HL-60/S4 treated with phorbol 12-myristate 13-acetate at 8.2 ng/mL for 4 days and 3 days (cell line): ENCODE measurements at regions not wholly inside any gene's neighbourhood (a gene's known extent, or its start where the extent isn't known, plus 50 kb on each side); places are given as distances from the start of the nearest gene placed in this dataset.

Experiments
- in situ Hi-C: fragments of 300-500 bp; cut with MboI; formaldehyde crosslinking; loops from 2 replicates; pipeline ENCODE4 v1.15.0; 2022; ENCODE audit warnings: low sequenced_read_pairs

- in situ Hi-C loops = no loop called here
Measured at GRCh38 chr6:43876602-43877001, 106.6 kb downstream of the VEGFA start.

DNA sequence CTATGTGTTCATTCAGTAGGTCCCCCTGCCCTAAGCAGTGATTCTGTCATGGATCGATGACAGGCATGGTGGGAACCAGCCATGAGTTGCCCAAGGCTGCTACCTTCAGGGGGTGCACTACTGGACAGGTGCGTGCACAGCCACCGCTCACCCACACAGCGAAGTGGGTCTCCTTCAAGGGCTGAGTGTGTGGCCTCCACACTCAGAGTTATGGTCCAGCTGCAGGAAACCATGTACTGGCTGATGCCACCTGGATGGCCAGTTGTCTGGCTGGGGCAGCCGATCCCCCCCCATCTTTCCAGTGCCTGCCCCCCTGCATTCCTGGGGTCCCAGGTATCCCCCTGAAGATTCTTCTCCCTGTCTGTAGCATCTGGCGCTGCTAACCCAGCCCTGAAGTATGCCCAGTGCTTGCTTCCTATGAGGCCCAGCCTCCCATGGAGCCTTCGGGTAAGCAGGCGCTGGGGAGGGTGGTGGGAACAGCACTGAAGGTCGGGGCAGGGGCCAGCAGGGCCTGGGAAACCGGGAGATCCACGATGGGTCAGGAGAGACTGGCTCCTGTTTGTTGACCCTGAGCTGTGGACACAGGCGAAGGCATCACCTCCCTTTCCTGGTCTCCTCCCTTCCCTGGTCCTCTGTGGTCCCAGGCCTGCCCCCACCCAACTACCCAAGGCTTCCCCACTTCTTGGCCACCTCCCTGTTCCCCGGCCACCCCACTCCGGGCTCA is 106.0 kb downstream of the VEGFA start:
- in situ Hi-C loops = no loop called here

GRCh38 chr6:43874814-43875590 is 105.0 kb downstream of the VEGFA start:
- in situ Hi-C loops = no loop called here

DNA sequence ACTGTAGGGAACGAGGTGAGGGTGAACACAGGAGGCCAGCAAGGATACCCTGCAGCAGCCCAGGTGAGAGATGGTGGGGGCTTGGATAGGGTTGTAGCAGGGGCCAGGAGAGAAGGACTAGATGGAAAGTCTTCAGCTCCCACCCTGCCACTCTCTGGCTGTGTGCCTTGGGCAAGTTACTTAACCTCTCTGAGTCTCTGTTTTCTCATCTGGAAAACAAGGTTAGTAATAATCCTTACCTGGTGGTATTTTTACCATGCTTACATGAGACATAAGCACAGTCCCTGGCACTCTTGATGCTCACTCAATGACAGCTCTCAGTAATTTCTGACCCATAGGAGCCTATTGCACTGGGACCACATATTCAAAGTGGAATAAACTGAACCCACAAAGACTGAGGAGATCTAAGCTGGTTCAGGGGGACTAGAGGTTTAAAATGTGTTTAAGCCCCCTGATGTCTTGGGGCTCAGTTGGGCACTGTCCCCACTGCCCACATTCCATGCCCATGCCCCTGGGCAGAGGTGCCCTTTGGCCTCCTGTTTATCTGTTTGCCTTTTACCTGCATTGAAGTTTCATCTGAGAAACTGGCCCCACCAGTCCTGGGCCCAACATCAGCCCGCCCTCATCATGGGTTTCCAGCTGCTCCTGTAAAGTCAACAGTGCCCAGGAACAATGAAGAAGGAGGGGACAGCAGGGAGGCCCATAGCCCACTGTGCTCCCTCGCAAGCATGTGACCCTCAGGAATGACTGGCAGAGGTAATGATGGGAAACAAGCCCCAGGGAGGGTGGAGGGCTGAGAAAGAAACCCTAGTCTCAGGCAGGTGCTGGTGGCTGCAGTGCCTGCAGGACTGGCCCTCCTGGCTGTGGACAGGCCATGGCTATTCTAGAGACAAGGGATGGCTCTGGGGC is 104.0 kb downstream of the VEGFA start:
- in situ Hi-C loops = no loop called here

DNA sequence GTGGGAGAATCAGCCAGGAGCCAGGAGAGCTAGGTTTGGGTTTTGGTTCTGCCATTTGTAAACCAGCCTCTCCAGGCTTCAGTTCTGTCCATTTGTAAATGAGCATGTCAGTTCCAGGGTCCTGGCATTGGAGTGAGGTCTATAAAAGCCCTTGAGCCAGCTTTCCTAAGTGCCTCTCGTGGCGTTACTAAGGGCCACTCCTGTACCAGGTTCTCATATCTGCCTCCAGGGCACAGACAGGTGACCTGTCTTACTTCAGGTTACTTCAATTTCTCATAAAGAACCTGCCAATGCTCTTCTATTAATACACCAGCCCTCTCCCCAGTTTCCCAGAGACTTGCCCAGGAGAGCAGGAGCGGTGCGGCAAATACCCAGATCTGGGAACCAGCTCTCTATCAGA is 101.9 kb downstream of the VEGFA start:
- in situ Hi-C loops = no loop called here

DNA sequence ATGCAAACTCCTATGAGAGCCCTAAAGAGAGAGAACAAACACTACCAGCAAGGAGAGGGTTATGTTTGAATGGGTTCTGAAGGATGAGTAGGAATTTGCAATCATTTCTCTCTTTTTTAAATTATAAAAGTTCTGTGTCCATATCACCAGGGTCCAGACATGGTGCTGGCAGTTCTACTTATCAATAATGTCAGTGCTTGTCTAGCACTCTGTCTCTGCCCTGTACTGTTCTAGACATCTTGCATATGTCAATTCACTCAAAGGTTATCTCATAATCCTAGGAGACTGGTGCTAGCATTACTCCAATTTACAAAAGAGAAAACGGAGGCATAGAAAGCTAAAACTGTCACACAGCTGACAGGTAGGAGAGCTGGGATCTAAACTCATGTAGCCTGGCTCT is 101.3 kb downstream of the VEGFA start:
- in situ Hi-C loops = no loop called here

GRCh38 chr6:43870660-43871061 is 100.7 kb downstream of the VEGFA start:
- in situ Hi-C loops = no loop called here

- in situ Hi-C loops = no loop called here
Measured at GRCh38 chr6:43869792-43870659, 100.0 kb downstream of the VEGFA start.

GRCh38 chr6:43869079-43869710 is 99.2 kb downstream of the VEGFA start:
- in situ Hi-C loops = no loop called here

DNA sequence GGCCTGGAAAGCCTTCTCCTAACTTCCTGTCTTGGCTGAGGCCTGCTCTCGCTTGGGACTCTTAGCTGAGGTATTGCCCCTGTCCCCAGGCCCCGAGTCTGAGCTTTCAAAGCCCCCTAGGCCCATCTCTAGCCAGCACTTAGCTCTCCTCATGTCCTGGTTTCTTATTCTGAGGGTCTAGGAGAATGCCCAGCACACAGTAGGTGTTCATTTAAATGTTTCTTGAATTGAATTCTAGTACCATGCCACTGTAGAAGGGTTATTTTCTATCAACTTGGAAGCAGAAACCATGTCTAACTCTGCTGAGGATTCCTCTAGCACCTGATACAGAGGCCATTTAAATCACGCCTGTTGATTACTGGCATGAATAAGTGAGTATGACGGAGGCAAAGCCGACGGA is 98.5 kb downstream of the VEGFA start:
- in situ Hi-C loops = no loop called here

DNA sequence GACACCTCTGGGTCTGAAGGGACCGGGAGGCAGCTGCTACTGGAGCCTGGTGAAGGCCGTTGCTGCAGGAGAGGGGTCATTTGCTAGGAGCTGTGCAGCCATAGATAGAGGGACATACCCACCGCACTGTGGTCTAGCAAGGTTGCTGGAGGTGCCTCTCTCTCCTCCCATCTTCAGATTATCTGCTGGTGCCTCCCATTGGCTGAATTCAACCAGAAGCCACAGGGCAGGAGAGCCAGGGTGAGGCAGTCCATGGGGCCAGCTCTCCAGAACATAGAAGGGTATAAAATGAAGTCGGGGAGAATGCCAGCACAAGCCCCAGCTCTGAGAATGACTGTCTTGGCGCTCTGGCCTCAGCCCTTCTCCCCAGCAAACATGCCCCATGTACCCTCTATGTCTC is 98.0 kb downstream of the VEGFA start:
- in situ Hi-C loops = no loop called here

GRCh38 chr6:43867246-43867645 is 97.2 kb downstream of the VEGFA start:
- in situ Hi-C loops = no loop called here

- in situ Hi-C loops = no loop called here
Measured at GRCh38 chr6:43865932-43866645, 96.1 kb downstream of the VEGFA start.

GRCh38 chr6:43865086-43865485 is 95.1 kb downstream of the VEGFA start:
- in situ Hi-C loops = no loop called here

GRCh38 chr6:43862925-43863324 is 92.9 kb downstream of the VEGFA start:
- in situ Hi-C loops = no loop called here

- in situ Hi-C loops = no loop called here
Measured at GRCh38 chr6:43861212-43861894, 91.3 kb downstream of the VEGFA start.

DNA sequence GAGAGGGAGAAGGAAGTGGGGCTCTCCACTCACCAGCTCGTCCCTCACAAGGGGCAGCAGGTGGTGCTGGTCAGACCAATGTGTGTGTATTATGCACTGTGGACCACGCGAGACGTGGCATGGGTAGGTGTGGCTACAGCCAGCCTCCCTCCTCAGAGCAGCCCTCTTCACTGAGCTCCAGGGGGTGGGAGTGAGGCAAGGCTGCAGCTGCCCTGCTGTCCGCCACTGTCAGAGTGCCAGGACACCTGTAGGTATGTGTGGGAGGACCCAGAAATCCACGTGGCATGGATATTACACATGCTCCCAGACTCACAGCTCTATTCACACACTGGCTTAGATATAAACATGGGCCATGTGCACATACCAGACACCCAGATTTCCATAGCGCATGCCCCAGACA is 90.3 kb downstream of the VEGFA start:
- in situ Hi-C loops = no loop called here

- in situ Hi-C loops = no loop called here
Measured at GRCh38 chr6:43859213-43859612, 89.2 kb downstream of the VEGFA start.
